Liver (tissue), 8 donors: ENCODE measurements at regions not wholly inside any gene's neighbourhood (a gene's known extent, or its start where the extent isn't known, plus 50 kb on each side); places are given as distances from the start of the nearest gene placed in this dataset.

Experiments used
- DNase-seq: peaks from one replicate; pipeline ENCODE4 v3.0.0-alpha.2; 2017; ENCODE audit warnings: low spot score
- H3K27ac ChIP-seq, 2 donors: one replicate each; pipeline ENCODE4 v1.7.0; 2013; ENCODE audit warnings: inconsistent platforms in 2 of 2, low read length in 2 of 2, control low read depth in 1 of 2, low read depth in 1 of 2, mild to moderate bottlenecking in 1 of 2
- H3K27me3 ChIP-seq, 4 donors: one replicate each; pipeline versions ENCODE4 v1.6.1 to v1.7.0; 2013; ENCODE audit warnings: low read length in 3 of 4, inconsistent platforms in 1 of 4, mild to moderate bottlenecking in 1 of 4, moderate library complexity in 1 of 4; ENCODE audit not compliant: control insufficient read depth in 4 of 4, insufficient read depth in 4 of 4
- H3K36me3 ChIP-seq, 4 donors: one replicate each; pipeline versions ENCODE4 v1.6.1 to v1.7.0; 2013; ENCODE audit warnings: low read length in 3 of 4, mild to moderate bottlenecking in 3 of 4, low read depth in 1 of 4, moderate library complexity in 1 of 4; ENCODE audit not compliant: control insufficient read depth in 4 of 4, insufficient read depth in 3 of 4
- H3K4me1 ChIP-seq, 4 donors: one replicate each; pipeline versions ENCODE4 v1.6.1 to v1.7.0; 2013; ENCODE audit warnings: low read length in 3 of 4, mild to moderate bottlenecking in 3 of 4, moderate library complexity in 1 of 4; ENCODE audit not compliant: control insufficient read depth in 4 of 4, insufficient read depth in 4 of 4
- H3K4me3 ChIP-seq, 3 donors: one replicate each; pipeline versions ENCODE4 v1.6.1 to v1.7.0; 2013; ENCODE audit warnings: low read length in 3 of 3, control low read depth in 1 of 3, low read depth in 1 of 3, mild to moderate bottlenecking in 1 of 3
- H3K9ac ChIP-seq, 2 donors: one replicate each; pipeline ENCODE4 v1.7.0; 2013; ENCODE audit warnings: low read length in 2 of 2, mild to moderate bottlenecking in 2 of 2, moderate library complexity in 2 of 2, control low read depth in 1 of 2, low read depth in 1 of 2
- H3K9me3 ChIP-seq, 4 donors: one replicate each; pipeline versions ENCODE4 v1.6.1 to v1.7.0; 2013; ENCODE audit warnings: low read length in 3 of 4; ENCODE audit not compliant: control insufficient read depth in 4 of 4
- CTCF ChIP-seq: fragments of 150-350 bp; IDR thresholded peaks from 2 replicates; pipeline ENCODE4 v1.5.1; 2017; ENCODE audit warnings: improper control_type of control experiment, low read depth, low read length; ENCODE audit not compliant: missing input control
- EGR1 ChIP-seq, 2 donors: IDR thresholded peaks; 2 replicates each; pipeline ENCODE4 v1.6.1; 2016 to 2018; ENCODE audit warnings: antibody characterized with exemption in 2 of 2, low read depth in 2 of 2
- FOXA1 ChIP-seq: IDR thresholded peaks from 2 replicates; pipeline ENCODE4 v1.6.1; 2016; ENCODE audit warnings: antibody characterized with exemption
- FOXA2 ChIP-seq: IDR thresholded peaks from 2 replicates; pipeline ENCODE4 v1.6.1; 2016; ENCODE audit warnings: antibody characterized with exemption
- GABPA ChIP-seq, 2 donors: IDR thresholded peaks in 1 of 2; conservative IDR thresholded peaks in 1 of 2; 2 replicates each; pipeline ENCODE4 v1.6.1; 2016; ENCODE audit warnings: antibody characterized with exemption in 2 of 2, mild to moderate bottlenecking in 1 of 2, moderate library complexity in 1 of 2
- HNF4A ChIP-seq, 2 donors: conservative IDR thresholded peaks; 2 replicates each; pipeline ENCODE4 v1.6.1; 2016; ENCODE audit warnings: antibody characterized with exemption in 2 of 2, mild to moderate bottlenecking in 2 of 2
- HNF4G ChIP-seq: IDR thresholded peaks from 2 replicates; pipeline ENCODE4 v1.6.1; 2016; ENCODE audit warnings: antibody characterized with exemption
- JUND ChIP-seq, 2 donors: IDR thresholded peaks; 2 replicates each; pipeline ENCODE4 v1.6.1; 2016; ENCODE audit warnings: antibody characterized with exemption in 2 of 2
- MAX ChIP-seq: IDR thresholded peaks from 2 replicates; pipeline ENCODE4 v1.6.1; 2016; ENCODE audit warnings: antibody characterized with exemption
- NR2F2 ChIP-seq: IDR thresholded peaks from 2 replicates; pipeline ENCODE4 v1.6.1; 2016; ENCODE audit warnings: antibody characterized with exemption
- RAD21 ChIP-seq, 2 donors: IDR thresholded peaks; 2 replicates each; pipeline ENCODE4 v1.6.1; 2016; ENCODE audit warnings: antibody characterized with exemption in 2 of 2, mild to moderate bottlenecking in 2 of 2
- REST ChIP-seq: IDR thresholded peaks from 2 replicates; pipeline ENCODE4 v1.6.1; 2016; ENCODE audit warnings: antibody characterized with exemption, mild to moderate bottlenecking
- RXRA ChIP-seq, 2 donors: IDR thresholded peaks; 2 replicates each; pipeline ENCODE4 v1.6.1; 2017 to 2018; ENCODE audit warnings: antibody characterized with exemption in 2 of 2, mild to moderate bottlenecking in 1 of 2
- SP1 ChIP-seq: IDR thresholded peaks from 2 replicates; pipeline ENCODE4 v1.6.1; 2018; ENCODE audit warnings: antibody characterized with exemption, mild to moderate bottlenecking
- YY1 ChIP-seq: IDR thresholded peaks from 2 replicates; pipeline ENCODE4 v1.6.1; 2016; ENCODE audit warnings: antibody characterized with exemption, mild to moderate bottlenecking
- ZBTB33 ChIP-seq: IDR thresholded peaks from 2 replicates; pipeline ENCODE4 v1.6.1; 2016; ENCODE audit warnings: antibody characterized with exemption
- WGBS: extraction: QIAGEN DNeasy Blood & Tissue Kit; methylation state at CpG from one replicate; pipeline ENCODE4 v1.1.7; 2013; 5-methylcytosine and 5-hydroxymethylcytosine counted together
- donor health status: healthy.
- donor health status: healthy.
- donor health status: healthy.
- donor health status: healthy.
- donor health status: healthy.

- Histone ChIP-seq H3K4me1 (peaks cover 0 to 26% (median 5%) of the 10 kb centered on the region in 4 donors), H3K27ac (no peak overlapping the region), H3K27me3 (no peaks in the 10 kb centered on the region), H3K9me3 (no peaks in the 10 kb centered on the region), H3K36me3 (peaks cover 0 to 13% (median 0%) of the 10 kb centered on the region in 4 donors), H3K4me3 (no peak overlapping the region), H3K9ac (no peak overlapping the region)
- DNase-seq = no peak
- WGBS = 88% methylated on average over 5 of the region's 5 CpGs
- no peak for TF ChIP-seq MAX
- no peak for TF ChIP-seq CTCF
- no peak for TF ChIP-seq NR2F2
- TF ChIP-seq EGR1 (IDR thresholded peaks at IDR 0.05; ENCODE audit: low read depth in 2 of 2) = no peak
- TF ChIP-seq ZBTB33 = no peak
- TF ChIP-seq RXRA (IDR thresholded peaks at IDR 0.05) = no peak
- no peak for TF ChIP-seq GABPA (IDR thresholded peaks at IDR 0.05 in 1 of 2, conservative IDR thresholded peaks at IDR 0.05 in 1 of 2)
- TF ChIP-seq JUND (IDR thresholded peaks at IDR 0.05) = no peak
- TF ChIP-seq SP1 = no peak
- no peak for TF ChIP-seq RAD21 (IDR thresholded peaks at IDR 0.05)
These were observed 410.4 kb downstream of the SHQ1 start for GRCh38 chr3:72437661-72438406.

GRCh38 chr3:72436863-72437592 is 411.2 kb downstream of the SHQ1 start:
- H3K27me3 ChIP-seq = no peaks in the 10 kb centered on the region
- no peak overlapping the region for H3K9ac ChIP-seq
- no peaks in the 10 kb centered on the region for H3K9me3 ChIP-seq
- no peak for DNase-seq
- H3K27ac ChIP-seq = no peak overlapping the region
- peaks cover 0 to 13% (median 0%) of the 10 kb centered on the region in 4 donors for H3K36me3 ChIP-seq
- 40% methylated on average over 7 of the region's 7 CpGs for WGBS
- H3K4me3 ChIP-seq = no peak overlapping the region
- H3K4me1 ChIP-seq = peaks cover 0 to 29% (median 5%) of the 10 kb centered on the region in 4 donors
- no peak for TF ChIP-seq RXRA (IDR thresholded peaks at IDR 0.05)
- TF ChIP-seq CTCF = no peak
- no peak for TF ChIP-seq YY1
- no peak for TF ChIP-seq JUND (IDR thresholded peaks at IDR 0.05)
- TF ChIP-seq MAX = no peak
- no peak for TF ChIP-seq EGR1 (IDR thresholded peaks at IDR 0.05; ENCODE audit: low read depth in 2 of 2)
- TF ChIP-seq ZBTB33 = no peak
- no peak for TF ChIP-seq SP1
- no peak for TF ChIP-seq REST
- no peak for TF ChIP-seq HNF4A (conservative IDR thresholded peaks at IDR 0.05)
- no peak for TF ChIP-seq HNF4G
- no peak for TF ChIP-seq RAD21 (IDR thresholded peaks at IDR 0.05)
- TF ChIP-seq NR2F2 = no peak
- TF ChIP-seq FOXA2 = no peak
- TF ChIP-seq FOXA1 = no peak
- no peak for TF ChIP-seq GABPA (IDR thresholded peaks at IDR 0.05 in 1 of 2, conservative IDR thresholded peaks at IDR 0.05 in 1 of 2)
